RPMI8226 (cell line): ENCODE measurements at regions not wholly inside any gene's neighbourhood (a gene's known extent, or its start where the extent isn't known, plus 50 kb on each side); places are given as distances from the start of the nearest gene placed in this dataset.

Source experiments
- DNase-seq: peaks from one replicate; pipeline ENCODE4 v3.0.0-alpha.2; 2015

- no peak for DNase-seq
Observed at GRCh38 chr20:11437611-11438380, 479.9 kb upstream of the BTBD3 start.

GRCh38 chr20:11438412-11438811 is 479.3 kb upstream of the BTBD3 start:
- DNase-seq, result no peak

- DNase-seq, result no peak
Observed at GRCh38 chr20:11443382-11444119, 474.1 kb upstream of the BTBD3 start.

- no peak for DNase-seq
Observed at GRCh38 chr20:11445161-11445560, 472.5 kb upstream of the BTBD3 start.

GRCh38 chr20:11445891-11446290 is 471.8 kb upstream of the BTBD3 start:
- no peak for DNase-seq

GRCh38 chr20:11447371-11448100 is 470.2 kb upstream of the BTBD3 start:
- DNase-seq, result no peak

GRCh38 chr20:11448554-11448953 is 469.1 kb upstream of the BTBD3 start:
- DNase-seq, result no peak

GRCh38 chr20:11451793-11452291 is 465.9 kb upstream of the BTBD3 start:
- DNase-seq, result no peak

GRCh38 chr20:11452326-11452725 is 465.4 kb upstream of the BTBD3 start:
- no peak for DNase-seq

- DNase-seq, result no peak
Observed at GRCh38 chr20:11453430-11453829, 464.3 kb upstream of the BTBD3 start.

- DNase-seq, result no peak
Observed at GRCh38 chr20:11454966-11455799, 462.5 kb upstream of the BTBD3 start.

- no peak for DNase-seq
Observed at GRCh38 chr20:11457488-11457887, 460.2 kb upstream of the BTBD3 start.

GRCh38 chr20:11459090-11459890 is 458.4 kb upstream of the BTBD3 start:
- DNase-seq, result no peak

- no peak for DNase-seq
Observed at GRCh38 chr20:11467436-11467835, 450.3 kb upstream of the BTBD3 start.

GRCh38 chr20:11468880-11469279 is 448.8 kb upstream of the BTBD3 start:
- no peak for DNase-seq

GRCh38 chr20:11469795-11470435 is 447.8 kb upstream of the BTBD3 start:
- no peak for DNase-seq

GRCh38 chr20:11473983-11474382 is 443.7 kb upstream of the BTBD3 start:
- no peak for DNase-seq

- DNase-seq, result no peak
Observed at GRCh38 chr20:11483697-11484096, 434.0 kb upstream of the BTBD3 start.

- DNase-seq, result no peak
Observed at GRCh38 chr20:11484479-11484878, 433.2 kb upstream of the BTBD3 start.

- DNase-seq, result no peak
Observed at GRCh38 chr20:11492386-11492785, 425.3 kb upstream of the BTBD3 start.

GRCh38 chr20:11492846-11493245 is 424.8 kb upstream of the BTBD3 start:
- no peak for DNase-seq
